Panc1 (cell line): ENCODE measurements at regions not wholly inside any gene's neighbourhood (a gene's known extent, or its start where the extent isn't known, plus 50 kb on each side); places are given as distances from the start of the nearest gene placed in this dataset.

ENCODE experiments used
- ATAC-seq: fragments of 200-7000 bp; cut with Tn5 transposase; 2 replicates; pipeline ENCODE4 v1.9.1; 2020; ENCODE audit warnings: mild to moderate bottlenecking, moderate library complexity
- BruUV-seq: library from RNA; stranded (reverse); fragments of 400-500 nt; replicated peaks from 2 replicates; lab custom pipeline; 2021; lab: Mats Ljungman, UMichigan
- CTCF ChIA-PET: fragments of 300-600 bp; sonication (Branson Sonifier 250); formaldehyde crosslinking; loops from one replicate; lab custom pipeline; 2022; ENCODE audit warnings: antibody characterized with exemption; lab: Charles Lee
- POLR2A ChIA-PET: fragments of 300-600 bp; sonication (Branson Sonifier 250); formaldehyde crosslinking; loops from one replicate; lab custom pipeline; 2022; ENCODE audit warnings: antibody characterized with exemption; lab: Charles Lee
- DNase-seq: peaks from one replicate; pipeline ENCODE4 v3.0.0-alpha.2; 2010; ENCODE audit warnings: low read depth, low spot score
- H3K27ac ChIP-seq: 2 replicates; pipeline ENCODE4 v1.5.1; 2011; ENCODE audit warnings: mild to moderate bottlenecking, low read length, inconsistent platforms
- H3K27me3 ChIP-seq: fragments of 200-500 bp; sonication (Bioruptor generic); 2 replicates; pipeline ENCODE4 v1.6.0; 2014; ENCODE audit warnings: low read length, inconsistent platforms; ENCODE audit not compliant: control insufficient read depth, insufficient read depth
- H3K36me3 ChIP-seq: fragments of 200-500 bp; sonication (Bioruptor generic); 2 replicates; pipeline ENCODE4 v1.5.1; 2014; ENCODE audit warnings: inconsistent platforms, mild to moderate bottlenecking, low read length, moderate library complexity; ENCODE audit not compliant: control insufficient read depth, insufficient read depth
- H3K4me1 ChIP-seq: 2 replicates; pipeline ENCODE4 v1.5.1; 2011; ENCODE audit warnings: inconsistent platforms, mild to moderate bottlenecking, low read length, moderate library complexity; ENCODE audit not compliant: control insufficient read depth, insufficient read depth
- H3K4me3 ChIP-seq, 2 experiments: 2 replicates each; pipeline ENCODE4 v1.5.1; 2011 to 2012; ENCODE audit warnings: low read depth in 2 of 2, low read length in 2 of 2, mild to moderate bottlenecking in 2 of 2, inconsistent platforms in 1 of 2, moderate library complexity in 1 of 2
- H3K9me3 ChIP-seq: fragments of 200-500 bp; sonication (Bioruptor generic); 2 replicates; pipeline ENCODE4 v1.5.1; 2014; ENCODE audit warnings: low read depth, mild to moderate bottlenecking, inconsistent platforms, low read length, moderate library complexity; ENCODE audit not compliant: control insufficient read depth, insufficient read depth
- POLR2AphosphoS5 ChIP-seq: IDR thresholded peaks from 2 replicates; pipeline ENCODE4 v1.6.1; 2012; ENCODE audit warnings: mild to moderate bottlenecking, low read depth, low read length, moderate library complexity
- REST ChIP-seq, 2 experiments: IDR thresholded peaks; 2 replicates each; pipeline ENCODE4 v1.6.1; 2011 to 2012; ENCODE audit warnings: low read depth in 2 of 2, control low read depth in 1 of 2, low read length in 1 of 2, mild to moderate bottlenecking in 1 of 2, moderate library complexity in 1 of 2; ENCODE audit not compliant: insufficient read depth in 1 of 2
- SIN3A ChIP-seq: IDR thresholded peaks from 2 replicates; pipeline ENCODE4 v1.6.1; 2012; ENCODE audit warnings: low read depth, mild to moderate bottlenecking, low read length, moderate library complexity, borderline replicate concordance; ENCODE audit not compliant: insufficient read depth
- TCF7L2 ChIP-seq: IDR thresholded peaks from 2 replicates; pipeline ENCODE4 v1.6.1; 2011; ENCODE audit warnings: mild to moderate bottlenecking, low read depth, low read length, inconsistent platforms
- in situ Hi-C: cut with HindIII; loops from 2 replicates; pipeline ENCODE4 v1.10.0; 2016; ENCODE audit warnings: low sequenced_read_pairs, low pct_unique_long_range_greater_than_20kb
- intact Hi-C: fragments of 100-400 bp; cut with micrococcal nuclease; formaldehyde crosslinking; loops from one replicate; pipeline ENCODE4 v1.10.0; 2022; ENCODE audit not compliant: unreplicated experiment
- TF ChIP-seq, protein P1 (sequence below): fragments of 450-650 bp; IDR thresholded peaks from 2 replicates; pipeline ENCODE4 v1.5.1; 2017; ENCODE audit warnings: mild to moderate bottlenecking

DNA sequence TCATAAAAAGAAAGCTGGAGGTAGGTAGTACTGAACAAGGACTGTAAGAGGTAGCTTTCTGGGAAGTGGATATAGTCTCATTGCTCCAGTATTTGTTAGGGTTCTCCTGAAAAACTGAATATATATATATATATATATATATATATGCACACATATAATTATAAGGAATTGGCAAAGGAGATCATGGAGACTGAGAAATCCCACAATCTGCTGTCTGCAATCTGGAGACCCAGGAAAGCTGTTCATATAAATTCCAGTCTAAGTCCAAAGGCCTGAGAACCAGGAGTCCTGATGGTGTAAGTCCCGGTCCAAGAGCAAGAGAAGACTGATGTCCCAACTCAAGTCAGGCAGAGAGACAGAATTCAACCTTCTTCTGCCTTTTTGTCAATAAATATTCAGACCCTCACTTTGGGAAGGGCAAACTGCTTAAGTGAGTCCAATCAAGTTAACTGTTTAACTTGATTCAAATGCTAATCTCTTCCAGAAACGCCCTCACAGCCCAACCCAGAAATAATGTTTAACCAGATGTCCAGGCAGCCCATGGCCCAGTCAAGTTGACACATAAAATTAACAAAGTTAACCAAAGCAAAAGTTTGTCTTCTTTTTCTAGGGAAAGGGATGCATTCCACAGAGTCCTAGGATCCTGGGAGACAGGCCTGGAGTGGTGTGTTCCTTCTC lies 225.3 kb upstream of the KAZN start:
- 0 out of 2 replicates have a peak, but pooled peaks cover 2% of the 10 kb centered on the region for H3K27me3 ChIP-seq
- POLR2A ChIA-PET: no interaction called here
- H3K36me3 ChIP-seq: no peaks in the 10 kb centered on the region
- no peak for ATAC-seq
- H3K9me3 ChIP-seq: no peaks in the 10 kb centered on the region
- no peak for TF ChIP-seq SIN3A
- no peak for TF ChIP-seq TCF7L2
- no peak for TF ChIP-seq REST (IDR thresholded peaks at IDR 0.05; ENCODE audit: insufficient read depth in 1 of 2, low read depth in 2 of 2, low read length in 1 of 2)
- TF ChIP-seq, protein P1, sequence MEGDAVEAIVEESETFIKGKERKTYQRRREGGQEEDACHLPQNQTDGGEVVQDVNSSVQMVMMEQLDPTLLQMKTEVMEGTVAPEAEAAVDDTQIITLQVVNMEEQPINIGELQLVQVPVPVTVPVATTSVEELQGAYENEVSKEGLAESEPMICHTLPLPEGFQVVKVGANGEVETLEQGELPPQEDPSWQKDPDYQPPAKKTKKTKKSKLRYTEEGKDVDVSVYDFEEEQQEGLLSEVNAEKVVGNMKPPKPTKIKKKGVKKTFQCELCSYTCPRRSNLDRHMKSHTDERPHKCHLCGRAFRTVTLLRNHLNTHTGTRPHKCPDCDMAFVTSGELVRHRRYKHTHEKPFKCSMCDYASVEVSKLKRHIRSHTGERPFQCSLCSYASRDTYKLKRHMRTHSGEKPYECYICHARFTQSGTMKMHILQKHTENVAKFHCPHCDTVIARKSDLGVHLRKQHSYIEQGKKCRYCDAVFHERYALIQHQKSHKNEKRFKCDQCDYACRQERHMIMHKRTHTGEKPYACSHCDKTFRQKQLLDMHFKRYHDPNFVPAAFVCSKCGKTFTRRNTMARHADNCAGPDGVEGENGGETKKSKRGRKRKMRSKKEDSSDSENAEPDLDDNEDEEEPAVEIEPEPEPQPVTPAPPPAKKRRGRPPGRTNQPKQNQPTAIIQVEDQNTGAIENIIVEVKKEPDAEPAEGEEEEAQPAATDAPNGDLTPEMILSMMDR: no peak
- TF ChIP-seq POLR2AphosphoS5: no peak
- H3K4me3 ChIP-seq: no peak overlapping the region
- DNase-seq: no peak
- intact Hi-C loops (no loop called here), in situ Hi-C loops (no loop called here)
- BruUV-seq: no TSS peak
- CTCF ChIA-PET: no interaction called here
- no peaks in the 10 kb centered on the region for H3K4me1 ChIP-seq
- no peak overlapping the region for H3K27ac ChIP-seq

DNA sequence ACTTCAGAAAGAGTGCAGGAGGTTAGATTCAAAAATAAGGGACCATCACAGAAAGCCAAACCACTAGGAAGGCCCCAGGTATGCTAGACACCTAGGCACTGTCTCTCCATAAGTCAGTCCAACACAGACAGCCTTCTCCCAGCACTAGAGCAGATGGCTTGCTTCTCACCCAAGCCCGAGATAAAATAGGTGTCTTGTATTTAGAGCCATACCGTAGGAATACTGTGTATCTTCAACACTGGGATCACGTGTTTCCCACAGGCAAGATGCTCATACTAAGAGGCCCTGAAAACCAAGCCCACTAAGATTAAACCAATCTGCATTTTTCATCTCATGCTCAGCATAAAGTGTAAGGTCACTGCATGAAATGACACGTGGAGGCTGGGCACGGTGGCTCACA lies 223.3 kb upstream of the KAZN start:
- BruUV-seq: no TSS peak
- Histone ChIP-seq H3K36me3 (no peaks in the 10 kb centered on the region), H3K9me3 (no peaks in the 10 kb centered on the region; the same call in 1 of the 2 replicates), H3K27ac (no peak overlapping the region), H3K4me1 (no peaks in the 10 kb centered on the region), H3K4me3 (no peak overlapping the region), H3K27me3 (no peaks in the 10 kb centered on the region)
- TF ChIP-seq POLR2AphosphoS5: no peak
- TF ChIP-seq REST (IDR thresholded peaks at IDR 0.05; ENCODE audit: insufficient read depth in 1 of 2, low read depth in 2 of 2, low read length in 1 of 2): no peak
- TF ChIP-seq TCF7L2: no peak
- TF ChIP-seq SIN3A: no peak
- TF ChIP-seq, protein P1: no peak
- CTCF ChIA-PET: no interaction called here
- no peak for DNase-seq
- in situ Hi-C loops: no loop called here
- intact Hi-C loops: no loop called here
- ATAC-seq: no peak
- POLR2A ChIA-PET: no interaction called here
